HG03066 (cell line): ENCODE measurements at regions not wholly inside any gene's neighbourhood (a gene's known extent, or its start where the extent isn't known, plus 50 kb on each side); places are given as distances from the start of the nearest gene placed in this dataset.
"Not testable (repeated sequence)": the region's sequence is repeated elsewhere in the genome, so short reads cannot be mapped to it uniquely, and the experiment has no call there.

ENCODE experiments used
- ATAC-seq: cut with Tn5 transposase; IDR thresholded peaks from one replicate; pipeline ENCODE4 v1.9.1; 2021; ENCODE audit warnings: low read depth; ENCODE audit not compliant: unreplicated experiment

- no peak for ATAC-seq
Measured at GRCh38 chr5:111983459-111983858, 226.5 kb upstream of the NREP start.

- no peak for ATAC-seq
Measured at GRCh38 chr5:111977436-111977829, 220.4 kb upstream of the NREP start.

- no peak for ATAC-seq
Measured at GRCh38 chr5:111976705-111977435, 219.9 kb upstream of the NREP start.

- ATAC-seq: no peak
Measured at GRCh38 chr5:111975133-111975532, 218.1 kb upstream of the NREP start.

GRCh38 chr5:111973961-111974360 is 217.0 kb upstream of the NREP start:
- ATAC-seq: no peak

- no peak for ATAC-seq
Measured at GRCh38 chr5:111972548-111972947, 215.6 kb upstream of the NREP start.

- ATAC-seq: no peak
Measured at GRCh38 chr5:111972080-111972479, 215.1 kb upstream of the NREP start.

- no peak for ATAC-seq
Measured at GRCh38 chr5:111968459-111968858, 211.5 kb upstream of the NREP start.

GRCh38 chr5:111967463-111967862 is 210.5 kb upstream of the NREP start:
- no peak for ATAC-seq

GRCh38 chr5:111966290-111966689 is 209.3 kb upstream of the NREP start:
- no peak for ATAC-seq

- ATAC-seq: no peak
Measured at GRCh38 chr5:111963555-111963954, 206.6 kb upstream of the NREP start.

- ATAC-seq: no peak
Measured at GRCh38 chr5:111962906-111963305, 205.9 kb upstream of the NREP start.

GRCh38 chr5:111961862-111962261 is 204.9 kb upstream of the NREP start:
- no peak for ATAC-seq

GRCh38 chr5:111960476-111961215 is 203.7 kb upstream of the NREP start:
- no peak for ATAC-seq

GRCh38 chr5:111958851-111959250 is 201.9 kb upstream of the NREP start:
- no peak for ATAC-seq

- ATAC-seq: not testable (repeated sequence)
Measured at GRCh38 chr5:111956765-111957164, 199.8 kb upstream of the NREP start.

- peak; percentile 80 for ATAC-seq
Measured at GRCh38 chr5:111954516-111955395, 197.8 kb upstream of the NREP start.

GRCh38 chr5:111953351-111954127 is 196.5 kb upstream of the NREP start:
- ATAC-seq: no peak

- no peak for ATAC-seq
Measured at GRCh38 chr5:111952555-111952954, 195.6 kb upstream of the NREP start.

GRCh38 chr5:111950660-111951059 is 193.7 kb upstream of the NREP start:
- no peak for ATAC-seq
